ENCODE measurements at regions not wholly inside any gene's neighbourhood (a gene's known extent, or its start where the extent isn't known, plus 50 kb on each side); places are given as distances from the start of the nearest gene placed in this dataset.

DNA sequence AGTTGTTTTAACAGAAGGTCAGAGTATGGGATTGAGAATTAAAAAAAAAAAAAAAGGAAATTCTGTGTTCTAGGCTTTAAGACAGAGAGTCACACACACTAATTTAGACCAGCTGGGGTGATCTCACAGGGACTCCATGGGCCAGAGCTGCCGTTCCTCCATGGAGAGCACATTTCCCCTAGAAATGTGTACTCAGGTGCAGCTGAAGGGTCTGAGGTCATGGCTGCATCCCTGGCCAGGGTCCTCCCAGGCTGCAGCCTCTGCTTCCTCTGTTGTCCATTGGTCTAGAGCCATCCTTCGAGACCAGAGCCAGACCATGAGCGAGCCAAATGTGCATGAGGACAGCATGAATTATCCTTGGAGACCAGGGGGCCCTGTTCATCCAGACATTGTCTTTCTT is 190.1 kb upstream of the TNP1 start:
- FAIRE-seq, result no peak

DNA sequence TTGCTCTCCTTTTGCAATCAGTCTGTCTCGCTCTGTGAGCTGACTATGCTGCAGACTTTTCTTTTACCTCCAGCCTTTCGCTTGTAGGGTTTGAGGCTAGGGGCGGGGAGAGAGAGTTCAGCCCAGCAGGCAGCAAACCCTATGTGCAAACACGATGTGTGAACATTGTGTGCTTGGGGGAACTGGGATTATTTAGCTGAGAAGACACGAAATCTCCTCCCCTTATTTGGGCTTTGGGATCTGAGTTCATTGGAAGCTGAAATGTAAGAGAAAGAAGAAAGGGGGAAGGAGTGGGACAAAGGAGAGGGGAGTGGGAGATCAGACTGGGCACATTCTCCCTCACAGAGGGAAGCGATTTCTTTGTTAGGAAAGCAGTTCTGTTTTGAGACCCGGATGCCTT is 189.6 kb upstream of the TNP1 start:
- FAIRE-seq, result no peak

DNA sequence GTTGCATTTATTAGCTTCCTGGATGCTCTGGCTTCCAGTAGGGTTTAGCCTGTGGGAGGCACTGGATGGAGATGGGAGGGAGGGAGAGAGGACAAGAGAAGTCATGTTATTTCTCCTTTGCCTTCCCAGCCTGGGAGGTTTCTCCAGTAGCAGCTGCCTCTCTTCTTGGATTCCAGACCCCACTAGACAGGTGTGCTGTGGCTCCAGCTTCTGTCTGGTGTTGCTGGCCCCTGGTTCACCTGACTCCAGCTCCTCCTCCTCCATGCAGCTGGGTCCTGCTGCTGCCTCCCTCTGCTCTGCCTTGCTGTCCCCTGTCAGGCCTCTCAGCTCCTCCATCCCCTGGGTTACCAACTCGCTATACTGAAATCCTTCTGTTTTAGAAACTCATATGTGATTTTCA is 188.9 kb upstream of the TNP1 start:
- no peak for FAIRE-seq

DNA sequence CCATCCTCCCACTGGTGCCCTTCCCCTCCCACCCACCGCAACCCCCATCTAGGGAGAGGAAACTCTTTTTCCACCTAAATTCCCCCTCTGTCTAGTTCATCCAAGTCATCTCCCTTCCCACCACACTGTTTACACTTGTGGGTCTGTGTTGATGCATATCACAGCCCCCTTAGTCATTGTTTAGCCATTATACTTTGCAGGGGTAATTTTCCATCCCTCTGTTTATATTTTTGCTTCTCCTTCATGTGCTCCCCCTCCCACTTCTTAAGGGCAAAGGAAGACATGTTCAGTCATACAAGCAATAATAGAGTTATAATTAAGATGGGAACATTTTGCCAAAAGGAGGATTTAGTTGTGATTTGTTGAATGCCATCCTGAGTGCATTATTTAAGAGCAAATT is 187.8 kb upstream of the TNP1 start:
- FAIRE-seq, result no peak

DNA sequence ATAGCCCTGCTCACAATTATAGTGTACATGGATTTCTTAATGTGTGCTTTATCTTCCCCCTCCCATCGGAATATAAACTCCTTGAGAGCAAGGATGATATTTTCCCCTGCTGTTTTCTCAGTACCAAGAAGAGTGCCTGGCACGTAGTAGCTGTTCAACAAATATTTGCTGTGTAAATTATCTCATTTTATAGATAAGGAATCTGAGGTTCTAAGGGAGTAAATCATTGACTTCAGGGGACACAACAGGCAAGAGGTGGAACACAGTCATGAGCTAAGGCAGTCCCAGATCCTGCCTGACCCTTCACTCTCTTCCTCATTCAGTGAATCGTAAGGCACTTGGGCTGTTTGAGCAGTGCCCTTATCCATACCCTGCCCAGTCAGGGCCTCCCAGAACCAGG is 187.3 kb upstream of the TNP1 start:
- FAIRE-seq, result no peak

DNA sequence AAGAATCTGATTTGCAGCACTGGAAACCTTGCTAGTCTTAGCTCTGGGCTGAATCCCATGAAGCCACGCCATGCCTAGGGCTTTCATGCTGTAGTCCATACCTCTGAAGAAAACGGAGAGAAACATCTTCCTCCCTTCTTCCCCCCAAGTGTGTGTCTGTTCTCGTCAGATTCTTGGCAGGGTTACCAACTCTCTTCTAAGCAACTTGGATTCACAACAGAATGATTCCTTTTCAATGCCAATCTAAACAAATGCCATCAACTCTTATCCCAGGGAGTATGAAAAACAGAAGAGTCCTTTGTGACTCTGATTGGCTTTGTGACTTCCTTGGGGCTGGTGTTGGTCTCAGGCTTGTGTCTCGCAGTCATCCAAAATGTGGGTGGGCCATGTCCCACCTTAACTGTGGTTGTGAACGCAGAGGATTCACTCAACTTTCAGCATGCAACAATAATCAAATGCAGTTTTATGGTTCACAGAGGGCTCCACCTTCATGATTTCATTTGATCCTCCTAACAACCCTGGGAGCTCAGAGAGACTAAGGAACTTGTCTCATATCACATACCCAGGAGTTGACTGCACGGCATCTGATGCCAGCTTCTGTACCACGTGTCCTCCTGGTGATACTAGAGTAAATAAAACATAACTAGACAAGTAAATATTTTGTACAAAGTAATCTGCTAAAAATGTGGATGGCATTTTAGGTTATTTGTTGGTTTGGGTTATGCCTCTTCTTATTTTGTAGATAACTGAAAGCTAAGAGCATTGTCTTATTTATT is 186.0 kb upstream of the TNP1 start:
- no peak for FAIRE-seq

DNA sequence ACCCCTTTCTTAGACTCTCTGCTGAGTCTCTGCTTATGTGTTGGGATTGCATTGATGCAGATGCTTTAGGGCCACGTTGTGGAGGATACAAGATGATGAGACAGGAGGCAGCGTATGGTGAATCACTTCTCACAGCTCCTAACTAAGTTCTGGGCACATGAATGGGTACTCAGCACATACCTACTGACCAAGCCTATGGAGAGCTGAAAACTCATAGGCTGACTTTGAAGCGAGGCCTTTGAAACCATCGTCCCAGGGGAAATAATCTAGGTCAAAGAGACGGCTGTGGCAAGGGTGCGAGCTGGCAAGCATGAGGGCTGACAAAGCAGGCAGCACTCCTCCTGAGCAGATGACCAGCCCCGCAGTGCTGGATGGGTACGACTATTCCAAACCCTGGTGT is 180.2 kb upstream of the TNP1 start:
- no peak for FAIRE-seq

DNA sequence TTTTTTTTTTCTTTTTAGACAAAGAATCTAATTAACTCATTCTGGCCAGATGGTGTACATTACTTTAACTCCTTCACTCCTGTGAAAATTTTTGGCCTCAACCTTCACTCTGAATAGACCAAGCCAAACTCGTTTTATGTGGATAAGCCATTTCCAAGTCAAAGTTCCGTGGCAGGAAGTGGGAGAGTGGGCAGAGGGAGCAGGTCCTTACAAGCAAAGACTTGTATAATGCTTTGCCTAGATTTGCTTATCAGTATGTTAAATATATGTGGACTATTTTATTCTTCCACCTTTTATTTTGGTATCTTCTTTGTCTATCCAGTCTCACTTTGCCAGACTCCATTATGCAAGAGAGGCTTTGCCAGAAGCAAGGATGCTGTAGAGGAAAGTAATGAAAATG is 178.1 kb upstream of the TNP1 start:
- FAIRE-seq, result no peak

DNA sequence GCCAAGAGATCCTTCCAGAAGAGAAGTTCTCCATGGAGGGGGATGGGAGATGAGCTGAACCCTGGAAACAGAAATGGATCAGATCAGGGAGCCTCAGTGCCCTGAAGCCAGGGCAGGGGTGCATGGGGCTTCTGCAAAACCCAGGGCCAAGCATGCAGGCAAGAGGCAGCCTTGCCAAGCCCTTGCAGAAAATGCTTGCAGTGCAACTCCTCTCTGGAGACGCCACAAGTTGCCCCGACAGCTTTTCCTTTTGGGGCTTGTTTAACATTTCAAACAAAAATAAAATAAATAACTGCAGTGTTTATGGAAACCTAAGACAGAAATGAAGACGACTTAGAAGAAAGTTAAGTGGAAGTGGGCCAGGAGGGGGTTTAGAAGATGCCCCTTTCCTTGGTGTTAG is 177.5 kb upstream of the TNP1 start:
- no peak for FAIRE-seq

DNA sequence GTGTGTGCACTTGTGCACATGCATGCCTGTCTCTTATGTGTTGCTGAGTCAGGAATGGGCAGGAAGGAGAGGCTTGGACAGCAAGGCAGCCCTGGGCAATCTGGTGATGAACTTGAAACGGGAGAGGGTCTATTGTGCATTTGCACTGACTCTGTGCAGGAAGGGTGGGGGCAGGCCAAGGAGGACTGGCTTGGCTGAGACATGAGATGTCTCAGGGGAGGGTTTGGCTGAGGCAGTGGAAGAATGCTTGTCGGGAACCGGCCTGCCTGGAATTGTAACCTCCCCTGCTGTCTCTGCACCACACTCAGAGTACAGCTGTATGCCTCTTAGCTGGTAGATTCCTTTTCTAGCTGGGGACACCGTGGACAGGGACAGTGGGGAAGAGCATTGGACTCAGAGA is 176.1 kb upstream of the TNP1 start:
- FAIRE-seq, result no peak

DNA sequence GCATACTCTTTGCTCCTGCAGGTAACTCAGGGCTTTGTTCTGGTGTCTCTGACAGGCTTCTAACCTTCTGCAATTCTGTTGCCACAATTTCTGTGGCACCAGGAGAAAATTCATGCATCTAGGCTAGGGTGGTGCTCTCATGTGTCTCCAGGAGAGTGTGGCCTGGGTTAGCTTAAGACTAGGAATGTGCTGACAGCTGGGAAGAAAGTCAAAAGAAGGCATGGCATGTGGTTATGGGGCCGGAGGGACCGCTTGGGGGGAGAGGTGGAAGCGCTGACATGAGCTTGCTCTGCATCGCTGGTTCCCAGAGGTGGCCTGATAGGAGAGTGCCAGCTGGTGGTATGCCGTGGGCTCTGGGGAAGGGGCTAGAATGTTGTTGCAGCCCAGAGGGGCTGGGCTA is 173.3 kb upstream of the TNP1 start:
- no peak for FAIRE-seq

DNA sequence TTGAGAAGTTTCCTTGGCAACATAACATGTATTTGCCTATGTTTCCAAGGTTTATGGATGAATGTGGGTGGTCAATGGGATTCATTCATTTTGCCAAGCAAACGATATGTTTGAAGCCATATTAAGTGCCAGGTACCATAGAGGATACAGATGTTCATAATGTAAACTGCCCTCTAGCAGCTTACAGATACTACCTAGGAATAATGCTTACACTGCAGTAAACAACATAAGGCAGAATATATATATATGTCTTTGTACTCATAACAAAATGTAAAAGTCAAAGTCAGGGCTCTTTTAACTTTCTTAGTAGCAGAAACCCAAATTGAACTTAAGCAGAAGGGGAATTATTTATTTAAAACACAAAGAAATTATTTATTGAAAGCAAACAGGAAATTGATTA is 171.6 kb upstream of the TNP1 start:
- no peak for FAIRE-seq

DNA sequence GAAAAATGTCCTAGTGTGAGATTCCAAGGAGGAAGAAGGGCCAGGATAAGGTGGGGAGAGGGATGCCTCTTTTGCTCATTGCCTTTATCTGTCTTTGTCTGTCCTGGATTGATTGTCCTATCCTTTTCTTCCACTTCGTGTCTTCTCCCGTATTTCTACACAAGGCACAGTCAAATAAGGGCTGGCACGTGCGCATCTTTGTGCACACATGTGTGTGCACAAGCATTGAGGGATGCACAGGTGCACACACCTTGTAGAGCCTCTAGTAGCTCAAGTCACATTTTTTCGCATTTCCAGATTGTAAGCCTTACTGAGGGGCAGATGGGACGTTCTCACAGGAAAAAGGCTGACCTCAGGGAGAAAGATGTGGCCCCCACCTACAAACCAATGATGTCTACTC is 170.2 kb upstream of the TNP1 start:
- FAIRE-seq, result no peak

DNA sequence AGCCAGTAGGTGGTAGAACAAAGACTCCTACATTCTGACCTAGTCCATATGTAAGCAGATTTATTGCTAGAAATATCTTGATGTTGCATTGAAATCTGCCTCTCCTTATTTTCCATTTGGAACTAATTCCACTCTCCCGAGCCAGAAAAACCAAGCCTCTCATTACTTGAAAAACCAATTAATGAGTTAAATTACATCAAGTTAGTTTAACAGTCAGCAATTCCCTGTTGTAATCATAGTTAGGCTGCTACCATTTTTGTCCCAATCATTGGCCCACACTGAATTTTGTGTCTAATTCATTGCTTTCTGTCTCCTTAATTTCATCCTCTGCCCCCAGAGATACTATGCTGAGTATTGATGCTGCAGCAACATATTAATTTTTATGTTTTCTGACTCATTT is 168.3 kb upstream of the TNP1 start:
- FAIRE-seq, result no peak

DNA sequence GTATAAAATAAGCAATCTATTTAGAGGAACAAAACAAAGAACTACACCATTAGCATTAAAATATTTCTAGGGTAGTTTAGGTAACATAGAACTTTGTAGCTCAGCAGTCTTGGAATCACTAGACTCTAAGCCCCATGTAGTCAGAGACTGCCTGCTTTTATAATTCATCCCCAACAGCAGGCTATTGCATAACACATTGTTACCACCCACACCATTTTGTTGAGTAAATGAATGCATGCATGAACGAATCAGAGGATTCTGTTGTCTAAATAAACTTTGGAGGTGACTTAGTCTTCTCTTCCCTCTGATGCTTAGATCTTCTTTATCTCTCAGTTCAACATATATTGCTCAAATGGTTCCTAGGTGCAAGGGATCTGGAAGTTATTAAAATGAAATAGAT is 167.6 kb upstream of the TNP1 start:
- FAIRE-seq, result no peak

DNA sequence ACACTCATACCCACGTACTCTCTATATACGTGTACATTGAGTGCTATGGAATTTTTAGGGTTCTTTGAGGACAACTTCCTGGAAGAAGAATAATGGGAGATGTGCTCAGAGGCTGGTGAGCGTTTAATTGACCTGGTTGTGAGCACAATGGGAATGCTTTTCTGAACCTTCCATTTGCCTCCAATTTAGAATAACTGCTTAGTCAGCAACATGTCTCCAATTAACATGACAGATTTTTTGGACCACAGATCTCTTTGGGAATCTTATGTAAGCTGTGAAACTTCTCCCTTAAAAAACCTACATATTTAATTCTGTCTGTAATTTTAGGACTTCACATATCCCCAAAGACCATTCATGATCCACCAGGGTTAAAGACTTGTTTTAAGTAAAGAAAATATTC is 166.7 kb upstream of the TNP1 start:
- no peak for FAIRE-seq

DNA sequence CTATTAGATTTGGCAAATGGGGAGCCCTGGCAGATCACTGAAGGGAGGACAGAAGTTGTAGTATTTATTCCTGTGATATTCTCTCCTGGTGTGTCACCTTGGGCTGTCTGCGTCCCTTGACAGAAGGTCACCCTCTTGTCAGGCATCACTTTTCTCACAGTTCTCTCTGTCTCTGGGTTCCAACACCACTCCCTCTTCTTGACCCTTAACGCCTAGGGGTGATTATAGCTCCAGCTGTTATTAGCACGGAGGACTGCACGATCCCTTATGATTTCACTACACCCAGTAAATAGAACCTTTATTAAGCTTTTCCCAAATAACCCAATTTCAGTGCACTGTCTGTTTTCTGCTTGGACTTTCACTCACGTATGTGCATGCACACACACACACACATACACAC is 166.3 kb upstream of the TNP1 start:
- FAIRE-seq, result no peak

DNA sequence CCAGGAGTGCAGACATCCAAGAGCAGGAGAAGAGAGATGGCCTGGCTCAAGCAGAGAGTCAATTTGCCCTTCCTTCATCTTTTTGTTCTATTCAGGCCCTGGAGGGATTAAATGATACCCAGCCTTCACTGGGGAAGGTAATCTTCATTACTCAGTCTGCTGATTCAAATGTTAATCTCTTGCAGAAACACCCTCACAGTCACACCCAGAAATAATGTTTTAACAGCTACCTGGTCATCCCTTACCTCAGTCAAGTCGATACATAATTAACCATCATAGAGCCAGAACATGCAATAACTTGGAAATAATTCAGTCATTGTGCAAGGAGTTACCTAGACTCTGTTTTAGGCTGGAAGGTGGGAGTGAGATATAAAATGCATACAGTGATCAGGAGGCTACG is 163.7 kb upstream of the TNP1 start:
- no peak for FAIRE-seq

DNA sequence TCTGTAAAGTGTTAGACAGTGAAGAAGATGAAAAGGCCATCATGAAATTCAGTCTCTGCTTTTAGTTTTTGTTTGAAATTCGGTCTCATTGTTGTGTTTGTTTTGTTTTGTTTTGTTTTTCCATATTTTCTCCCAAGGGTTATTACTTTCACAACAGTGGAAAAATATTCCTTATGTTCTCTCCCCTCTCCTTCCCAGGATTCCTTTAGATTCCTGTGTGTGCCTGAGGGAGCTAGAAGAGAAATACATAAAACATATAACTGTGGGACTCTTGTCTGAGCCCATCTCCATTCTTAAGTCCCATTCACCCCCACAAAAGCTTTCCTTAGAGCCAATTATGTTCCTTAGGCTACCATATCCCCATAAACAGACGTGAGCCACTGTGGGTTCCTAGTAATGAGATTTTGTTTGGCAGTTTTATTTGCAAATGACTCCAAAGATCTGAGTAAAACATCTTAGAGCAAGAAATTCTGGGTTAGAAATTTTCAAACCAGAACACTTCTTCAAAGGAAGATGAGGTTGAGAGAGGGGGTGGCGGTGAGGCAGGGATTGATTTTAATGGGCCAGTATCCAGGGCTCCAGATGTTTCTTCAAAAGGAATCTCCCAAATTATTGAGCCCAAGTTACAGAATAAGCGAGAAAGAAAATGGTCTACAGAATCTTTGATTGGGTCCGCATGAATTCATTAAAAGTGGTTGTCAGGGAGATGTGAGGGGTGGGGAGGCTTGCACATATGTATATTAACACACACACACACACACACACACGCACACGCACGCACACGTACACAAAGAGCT is 157.8 kb upstream of the TNP1 start:
- FAIRE-seq, result no peak

DNA sequence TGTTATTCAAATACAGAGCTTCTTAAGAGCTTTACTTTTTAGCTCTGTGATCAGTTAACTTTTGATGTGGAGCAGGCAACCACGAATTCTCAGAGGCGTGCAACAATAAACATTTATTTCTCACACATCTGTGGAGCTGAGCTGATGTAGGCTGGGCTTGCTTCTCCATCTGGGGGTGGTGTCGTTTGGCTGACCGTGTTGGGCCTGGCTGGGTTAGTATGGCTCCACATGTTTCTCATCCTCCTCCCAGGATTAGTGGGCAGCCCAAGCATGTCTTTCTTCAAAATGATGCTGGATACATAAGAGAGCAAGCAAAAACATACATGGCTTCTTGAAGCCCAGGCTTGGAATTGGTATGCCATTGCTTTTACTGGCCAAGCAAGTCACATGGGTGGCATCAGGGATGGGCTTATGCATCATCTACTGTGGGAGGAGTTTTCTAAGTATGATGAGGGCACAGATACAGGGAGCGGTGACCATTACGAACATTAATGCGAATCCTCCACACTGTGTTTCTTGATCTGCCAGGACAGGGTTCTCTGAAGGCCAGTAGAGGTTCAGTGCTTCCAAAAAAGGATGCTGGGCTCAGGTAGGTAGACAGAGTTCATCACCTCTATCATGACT is 157.0 kb upstream of the TNP1 start:
- no peak for FAIRE-seq

DNA sequence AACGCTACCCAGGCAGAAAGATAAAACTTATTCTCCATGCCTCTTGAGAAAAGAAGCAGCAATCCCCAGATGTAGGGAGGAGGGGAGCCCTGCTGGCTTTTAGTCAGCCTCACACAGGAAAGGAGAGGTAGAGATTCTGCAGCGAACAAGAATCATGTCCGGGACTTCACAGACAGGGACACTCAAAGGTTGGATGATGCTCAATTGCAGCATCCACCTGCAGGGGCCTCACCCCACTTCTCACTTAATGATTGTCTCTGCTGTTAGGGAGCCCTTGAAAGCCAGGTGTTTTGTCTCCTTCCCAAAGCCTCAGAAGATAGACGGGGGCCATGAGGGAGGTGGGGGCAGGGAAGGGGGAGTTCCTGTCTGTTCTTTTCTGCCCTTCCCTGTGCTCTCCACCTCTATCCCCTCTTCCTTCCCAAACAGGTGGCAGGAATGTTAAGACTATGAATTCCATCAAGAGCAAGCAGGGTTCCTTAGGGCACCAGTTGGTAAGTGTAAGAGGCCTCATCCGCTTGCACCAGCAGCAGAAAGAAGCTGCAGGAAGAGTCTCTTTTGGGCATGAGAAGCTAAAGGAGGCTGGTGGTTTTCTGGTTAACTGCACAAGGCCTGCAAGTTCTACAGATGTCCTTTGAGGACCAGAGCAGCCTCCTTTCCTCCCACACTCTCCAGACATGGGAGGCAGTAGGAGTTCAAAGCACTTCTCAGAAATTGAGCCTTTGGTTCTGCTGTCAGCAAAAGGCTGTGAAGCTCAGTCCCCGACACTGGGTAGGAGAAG is 154.7 kb upstream of the TNP1 start:
- no peak for FAIRE-seq

DNA sequence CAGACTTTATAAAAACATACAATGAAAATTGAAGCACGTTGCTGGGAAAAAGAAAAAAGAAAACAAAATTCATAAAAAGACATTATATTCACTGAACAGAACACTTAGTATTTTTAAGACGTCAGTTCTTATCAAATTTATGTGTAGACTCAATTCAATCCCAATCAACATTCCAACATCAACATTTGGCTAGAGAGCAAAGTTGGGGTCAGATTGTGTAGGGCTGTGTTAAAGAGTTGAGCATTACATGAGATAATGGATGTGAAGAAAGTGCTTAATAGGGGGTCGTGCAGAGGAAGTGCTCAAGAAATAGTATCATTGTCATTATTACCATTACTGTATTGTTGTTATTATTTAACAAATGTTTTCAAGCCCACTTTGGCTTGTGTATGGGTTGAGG is 154.1 kb upstream of the TNP1 start:
- no peak for FAIRE-seq

DNA sequence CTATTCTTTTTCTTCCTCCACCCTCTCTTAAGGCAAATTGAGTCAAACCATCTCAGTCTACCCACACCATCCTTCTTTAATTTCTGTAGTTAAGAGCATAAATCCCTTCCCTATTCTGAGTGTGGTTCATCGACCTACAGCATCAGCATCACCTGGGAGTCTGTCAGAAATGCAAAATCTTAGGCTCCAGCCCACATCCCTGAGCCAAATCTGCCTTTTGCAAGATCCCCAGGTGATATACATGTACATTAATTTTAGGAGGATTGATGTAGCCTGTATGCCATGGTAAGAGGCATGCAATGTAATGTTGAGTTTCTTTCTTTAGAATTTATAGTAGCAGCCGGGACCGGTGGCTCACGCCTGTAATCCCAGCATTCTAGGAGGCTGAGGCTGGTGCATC is 151.7 kb upstream of the TNP1 start:
- FAIRE-seq, result no peak

DNA sequence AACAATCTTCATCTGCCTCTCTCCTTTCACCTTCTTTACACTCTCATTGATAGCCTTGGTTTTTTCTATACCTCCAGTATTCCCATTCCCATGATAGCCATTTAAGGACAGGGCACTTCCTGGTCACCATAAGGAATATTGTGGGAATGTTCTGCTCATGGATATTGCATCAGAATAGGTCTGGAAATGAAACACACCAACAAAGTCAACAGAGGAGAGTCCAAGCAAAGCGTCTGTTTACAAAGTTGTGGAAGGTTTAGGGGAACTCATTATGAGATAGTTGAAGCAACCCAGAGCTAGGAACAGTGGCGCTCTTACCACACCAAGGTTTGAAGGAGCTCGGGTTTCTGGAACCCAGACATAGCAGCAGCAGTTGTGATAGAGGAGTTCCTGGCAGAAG is 150.3 kb upstream of the TNP1 start:
- FAIRE-seq, result no peak
